SK-N-SH (cell line): ENCODE measurements at regions not wholly inside any gene's neighbourhood (a gene's known extent, or its start where the extent isn't known, plus 50 kb on each side); places are given as distances from the start of the nearest gene placed in this dataset.

Experiments
- FOXM1 ChIP-seq: IDR thresholded peaks from 2 replicates; pipeline ENCODE4 v1.4.0; 2012; ENCODE audit warnings: low read depth, mild to moderate bottlenecking
- POLR2AphosphoS5 ChIP-seq: IDR thresholded peaks from 2 replicates; pipeline ENCODE4 v1.6.1; 2012; ENCODE audit warnings: low read depth, low read length
- RAD21 ChIP-seq: IDR thresholded peaks from 2 replicates; pipeline ENCODE4 v1.6.1; 2012; ENCODE audit warnings: mild to moderate bottlenecking, low read length
- RCOR1 ChIP-seq: fragments of 150-350 bp; IDR thresholded peaks from 2 replicates; pipeline ENCODE4 v1.6.1; 2017; ENCODE audit warnings: antibody characterized with exemption, low read length
- RFX5 ChIP-seq: IDR thresholded peaks from 2 replicates; pipeline ENCODE4 v1.6.1; 2012; ENCODE audit warnings: mild to moderate bottlenecking, improper control_type of control experiment, low read length
- TEAD4 ChIP-seq: IDR thresholded peaks from 2 replicates; pipeline ENCODE4 v1.4.0; 2012; ENCODE audit warnings: mild to moderate bottlenecking, borderline replicate concordance; ENCODE audit not compliant: insufficient read depth
- YY1 ChIP-seq: IDR thresholded peaks from 2 replicates; pipeline ENCODE4 v1.4.0; 2012; ENCODE audit warnings: low read depth, mild to moderate bottlenecking
- TF ChIP-seq, protein P1 (sequence below): fragments of 150-350 bp; IDR thresholded peaks from 2 replicates; pipeline ENCODE4 v1.6.1; 2017; ENCODE audit warnings: antibody characterized with exemption, low read length, low read depth, borderline replicate concordance
- TF ChIP-seq, protein P2 (sequence below): IDR thresholded peaks from 2 replicates; pipeline ENCODE4 v1.4.0; 2012; ENCODE audit warnings: low read depth, borderline replicate concordance
- TF ChIP-seq, protein P3 (sequence below): fragments of 200-600 bp; sonication (generic); IDR thresholded peaks from 2 replicates; pipeline ENCODE4 v1.6.1; 2017; ENCODE audit warnings: antibody characterized with exemption, mild to moderate bottlenecking, moderate library complexity
- TF ChIP-seq, protein P4 (sequence below): IDR thresholded peaks from 2 replicates; pipeline ENCODE4 v1.4.0; 2012; ENCODE audit warnings: low read depth, borderline replicate concordance

DNA sequence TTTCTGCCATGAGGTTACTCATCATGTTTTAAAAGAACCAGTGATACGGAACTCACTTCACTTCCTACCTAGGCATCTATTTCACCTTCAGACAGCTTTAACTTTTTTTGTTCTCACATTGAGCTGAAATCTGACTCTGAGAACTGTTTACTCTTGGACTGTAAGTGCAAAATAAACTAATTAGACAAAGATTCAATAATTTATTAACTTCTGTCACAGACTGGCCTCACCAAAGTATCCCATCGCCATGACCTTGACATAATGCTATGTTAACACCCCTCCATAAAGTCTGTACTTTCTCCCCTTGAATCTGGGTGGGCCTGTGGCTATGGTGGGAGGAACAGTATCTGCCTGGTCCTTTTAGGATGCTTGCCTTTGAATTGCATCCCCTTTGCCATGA, 448.1 kb downstream of the CBLN4 start:
- no peak for TF ChIP-seq YY1
- TF ChIP-seq POLR2AphosphoS5, result no peak
- TF ChIP-seq, protein P1, sequence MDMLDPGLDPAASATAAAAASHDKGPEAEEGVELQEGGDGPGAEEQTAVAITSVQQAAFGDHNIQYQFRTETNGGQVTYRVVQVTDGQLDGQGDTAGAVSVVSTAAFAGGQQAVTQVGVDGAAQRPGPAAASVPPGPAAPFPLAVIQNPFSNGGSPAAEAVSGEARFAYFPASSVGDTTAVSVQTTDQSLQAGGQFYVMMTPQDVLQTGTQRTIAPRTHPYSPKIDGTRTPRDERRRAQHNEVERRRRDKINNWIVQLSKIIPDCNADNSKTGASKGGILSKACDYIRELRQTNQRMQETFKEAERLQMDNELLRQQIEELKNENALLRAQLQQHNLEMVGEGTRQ, result no peak
- TF ChIP-seq, protein P2, sequence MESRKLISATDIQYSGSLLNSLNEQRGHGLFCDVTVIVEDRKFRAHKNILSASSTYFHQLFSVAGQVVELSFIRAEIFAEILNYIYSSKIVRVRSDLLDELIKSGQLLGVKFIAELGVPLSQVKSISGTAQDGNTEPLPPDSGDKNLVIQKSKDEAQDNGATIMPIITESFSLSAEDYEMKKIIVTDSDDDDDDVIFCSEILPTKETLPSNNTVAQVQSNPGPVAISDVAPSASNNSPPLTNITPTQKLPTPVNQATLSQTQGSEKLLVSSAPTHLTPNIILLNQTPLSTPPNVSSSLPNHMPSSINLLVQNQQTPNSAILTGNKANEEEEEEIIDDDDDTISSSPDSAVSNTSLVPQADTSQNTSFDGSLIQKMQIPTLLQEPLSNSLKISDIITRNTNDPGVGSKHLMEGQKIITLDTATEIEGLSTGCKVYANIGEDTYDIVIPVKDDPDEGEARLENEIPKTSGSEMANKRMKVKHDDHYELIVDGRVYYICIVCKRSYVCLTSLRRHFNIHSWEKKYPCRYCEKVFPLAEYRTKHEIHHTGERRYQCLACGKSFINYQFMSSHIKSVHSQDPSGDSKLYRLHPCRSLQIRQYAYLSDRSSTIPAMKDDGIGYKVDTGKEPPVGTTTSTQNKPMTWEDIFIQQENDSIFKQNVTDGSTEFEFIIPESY, result no peak
- TF ChIP-seq, protein P3, sequence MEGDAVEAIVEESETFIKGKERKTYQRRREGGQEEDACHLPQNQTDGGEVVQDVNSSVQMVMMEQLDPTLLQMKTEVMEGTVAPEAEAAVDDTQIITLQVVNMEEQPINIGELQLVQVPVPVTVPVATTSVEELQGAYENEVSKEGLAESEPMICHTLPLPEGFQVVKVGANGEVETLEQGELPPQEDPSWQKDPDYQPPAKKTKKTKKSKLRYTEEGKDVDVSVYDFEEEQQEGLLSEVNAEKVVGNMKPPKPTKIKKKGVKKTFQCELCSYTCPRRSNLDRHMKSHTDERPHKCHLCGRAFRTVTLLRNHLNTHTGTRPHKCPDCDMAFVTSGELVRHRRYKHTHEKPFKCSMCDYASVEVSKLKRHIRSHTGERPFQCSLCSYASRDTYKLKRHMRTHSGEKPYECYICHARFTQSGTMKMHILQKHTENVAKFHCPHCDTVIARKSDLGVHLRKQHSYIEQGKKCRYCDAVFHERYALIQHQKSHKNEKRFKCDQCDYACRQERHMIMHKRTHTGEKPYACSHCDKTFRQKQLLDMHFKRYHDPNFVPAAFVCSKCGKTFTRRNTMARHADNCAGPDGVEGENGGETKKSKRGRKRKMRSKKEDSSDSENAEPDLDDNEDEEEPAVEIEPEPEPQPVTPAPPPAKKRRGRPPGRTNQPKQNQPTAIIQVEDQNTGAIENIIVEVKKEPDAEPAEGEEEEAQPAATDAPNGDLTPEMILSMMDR, result no peak
- TF ChIP-seq FOXM1, result no peak
- no peak for TF ChIP-seq RAD21
- TF ChIP-seq, protein P4, sequence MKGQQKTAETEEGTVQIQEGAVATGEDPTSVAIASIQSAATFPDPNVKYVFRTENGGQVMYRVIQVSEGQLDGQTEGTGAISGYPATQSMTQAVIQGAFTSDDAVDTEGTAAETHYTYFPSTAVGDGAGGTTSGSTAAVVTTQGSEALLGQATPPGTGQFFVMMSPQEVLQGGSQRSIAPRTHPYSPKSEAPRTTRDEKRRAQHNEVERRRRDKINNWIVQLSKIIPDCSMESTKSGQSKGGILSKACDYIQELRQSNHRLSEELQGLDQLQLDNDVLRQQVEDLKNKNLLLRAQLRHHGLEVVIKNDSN, result no peak
- no peak for TF ChIP-seq TEAD4
- no peak for TF ChIP-seq RFX5
- TF ChIP-seq RCOR1, result no peak
